Vagina (tissue), 2 donors: ENCODE measurements at regions not wholly inside any gene's neighbourhood (a gene's known extent, or its start where the extent isn't known, plus 50 kb on each side); places are given as distances from the start of the nearest gene placed in this dataset.

Source experiments
- CTCF ChIP-seq, 3 experiments: fragments of 450-650 bp in 2 of 3; fragments of 200-600 bp in 1 of 3; sonication (generic) in 1 of 3; IDR thresholded peaks; one replicate each; pipeline ENCODE4 v1.5.1; 2017 to 2019; ENCODE audit warnings: antibody characterized with exemption in 3 of 3, mild to moderate bottlenecking in 2 of 3, moderate library complexity in 2 of 3
- POLR2A ChIP-seq, 2 donors: fragments of 450-650 bp; IDR thresholded peaks; one replicate each; pipeline ENCODE4 v1.6.1; 2017; ENCODE audit warnings: antibody characterized with exemption in 2 of 2, mild to moderate bottlenecking in 2 of 2, moderate library complexity in 2 of 2
- POLR2AphosphoS5 ChIP-seq, 2 donors: sonication (generic); formaldehyde crosslinking; IDR thresholded peaks; one replicate each; pipeline ENCODE4 v1.9.0; 2017; ENCODE audit warnings: antibody characterized with exemption in 2 of 2, mild to moderate bottlenecking in 2 of 2, low read depth in 1 of 2; ENCODE audit not compliant: insufficient read depth in 1 of 2

- TF ChIP-seq CTCF (IDR thresholded peaks at IDR 0.05) (no peak), POLR2A (IDR thresholded peaks at IDR 0.05) (no peak), POLR2AphosphoS5 (IDR thresholded peaks at IDR 0.05; ENCODE audit: insufficient read depth in 1 of 2, low read depth in 1 of 2) (no peak)
These were observed 183.0 kb upstream of the FTMT start for GRCh38 chr5:121668635-121669034.
